DLD1 (cell line): ENCODE measurements at regions not wholly inside any gene's neighbourhood (a gene's known extent, or its start where the extent isn't known, plus 50 kb on each side); places are given as distances from the start of the nearest gene placed in this dataset.

Source experiments
- in situ Hi-C: cut with HindIII; loops from 2 replicates; pipeline ENCODE4 v1.10.0; 2017; ENCODE audit warnings: low sequenced_read_pairs

- in situ Hi-C loops = no loop called here
Measured at GRCh38 chr21:16530656-16531055, 800.9 kb downstream of the USP25 start.

DNA sequence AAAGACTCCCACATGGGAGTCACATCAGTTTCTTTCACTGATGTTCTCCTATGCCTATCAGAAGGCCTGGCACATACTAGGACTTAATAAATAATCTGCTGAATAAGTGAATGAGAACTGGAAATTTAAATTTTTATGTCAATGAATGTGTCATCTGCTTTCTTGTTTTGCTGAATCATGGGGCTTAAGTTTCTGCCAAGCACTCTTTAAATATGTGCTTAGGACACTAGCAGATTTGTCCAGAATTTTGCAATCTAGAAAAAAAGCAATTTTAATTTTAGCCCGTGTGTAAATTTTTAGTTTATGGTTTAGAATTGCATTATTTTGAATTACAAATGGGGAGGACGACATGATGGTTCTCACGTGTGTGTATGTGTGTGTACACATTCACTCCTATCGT is 803.1 kb downstream of the USP25 start:
- in situ Hi-C loops = no loop called here

GRCh38 chr21:16533692-16534407 is 804.1 kb downstream of the USP25 start:
- in situ Hi-C loops = no loop called here

DNA sequence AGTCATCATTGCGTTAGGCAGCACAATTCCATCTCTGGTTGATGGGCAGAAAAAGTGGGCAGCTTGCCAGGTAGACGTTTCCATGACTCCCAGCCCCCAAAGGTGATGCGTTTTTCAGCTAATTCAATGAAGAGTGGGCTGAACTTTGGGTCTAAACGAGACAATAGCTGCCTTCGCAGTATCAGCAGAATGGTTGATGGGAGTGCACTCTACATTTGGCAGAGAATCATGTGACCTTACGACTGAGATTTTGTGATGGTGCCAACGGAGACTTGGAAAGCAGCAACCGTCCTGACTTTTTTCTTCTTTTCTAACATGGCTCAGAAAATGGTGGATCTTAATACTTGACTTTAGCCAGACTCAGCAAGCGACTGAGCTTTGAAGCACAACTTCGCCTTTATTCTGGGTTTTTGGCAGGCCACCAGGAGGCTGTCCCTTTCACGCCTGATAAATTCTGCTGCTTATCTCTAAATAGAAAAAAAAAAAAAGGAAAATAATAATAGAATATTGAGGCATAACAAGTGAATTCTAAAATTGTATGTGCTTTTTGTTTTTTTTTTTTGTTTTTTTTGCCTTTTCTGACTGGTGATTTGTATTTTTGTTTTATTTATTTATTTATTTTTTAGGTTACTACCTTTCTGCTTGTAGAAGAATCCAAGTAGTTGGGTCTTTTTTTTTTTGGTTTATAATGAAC is 804.8 kb downstream of the USP25 start:
- in situ Hi-C loops = no loop called here

GRCh38 chr21:16535102-16535422 is 805.3 kb downstream of the USP25 start:
- in situ Hi-C loops = no loop called here

DNA sequence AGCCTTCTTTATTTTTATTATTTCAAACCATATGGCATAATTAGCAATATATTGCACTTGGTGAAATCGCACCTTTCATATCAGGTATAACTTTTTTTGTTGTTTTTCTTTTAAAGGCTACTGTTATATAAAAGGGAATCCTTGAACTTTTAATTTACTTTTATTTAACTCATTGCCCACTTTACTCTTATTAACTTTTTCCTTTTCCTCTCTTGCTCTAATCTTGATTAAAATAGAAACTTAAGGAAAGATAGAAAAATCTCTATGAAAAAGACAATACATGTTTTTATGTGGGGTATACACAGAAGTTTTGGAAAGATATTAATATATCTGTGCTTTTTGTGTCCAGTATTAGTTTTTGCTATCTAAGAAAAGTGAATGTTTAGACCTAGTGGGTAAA is 805.8 kb downstream of the USP25 start:
- in situ Hi-C loops = no loop called here

DNA sequence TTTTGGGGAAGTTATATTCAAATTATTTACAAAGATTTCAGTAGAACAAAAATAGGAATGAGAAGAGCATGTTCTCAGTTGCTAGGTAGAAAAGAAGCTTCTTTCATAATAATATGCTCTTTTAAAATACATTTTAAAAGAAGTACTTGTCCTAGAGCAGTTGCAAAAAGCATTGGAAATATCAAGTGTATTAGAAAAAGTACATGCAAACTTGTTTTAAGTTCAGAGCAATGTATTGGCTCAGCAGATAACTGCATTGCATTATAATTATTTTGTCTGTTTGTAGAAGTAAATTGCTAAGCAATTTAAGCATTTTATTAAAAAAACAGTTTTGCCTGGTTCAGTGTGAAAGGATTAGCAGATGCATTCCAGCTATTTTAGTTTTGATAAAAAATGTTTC is 806.4 kb downstream of the USP25 start:
- in situ Hi-C loops = no loop called here

- in situ Hi-C loops = no loop called here
Measured at GRCh38 chr21:16536643-16537434, 807.1 kb downstream of the USP25 start.

DNA sequence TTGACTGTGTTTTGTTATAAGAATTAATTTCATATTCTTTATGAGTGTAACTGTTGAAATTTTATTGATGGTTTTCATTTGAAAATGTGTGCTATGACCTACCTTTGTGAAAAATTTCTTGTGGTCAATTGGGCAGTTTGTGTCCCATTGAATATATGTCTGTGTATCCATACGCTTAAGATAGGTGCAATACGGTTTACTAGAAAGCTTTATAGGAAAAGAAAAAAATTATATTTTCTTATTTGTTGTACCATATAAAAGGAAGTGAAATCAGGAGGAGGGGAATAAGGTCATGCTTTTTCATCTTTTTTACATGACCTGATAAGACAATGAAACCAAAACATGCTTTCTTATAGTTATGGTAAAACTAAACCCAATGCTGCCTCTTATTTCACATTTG is 807.7 kb downstream of the USP25 start:
- in situ Hi-C loops = no loop called here

GRCh38 chr21:16538405-16538804 is 808.6 kb downstream of the USP25 start:
- in situ Hi-C loops = no loop called here

DNA sequence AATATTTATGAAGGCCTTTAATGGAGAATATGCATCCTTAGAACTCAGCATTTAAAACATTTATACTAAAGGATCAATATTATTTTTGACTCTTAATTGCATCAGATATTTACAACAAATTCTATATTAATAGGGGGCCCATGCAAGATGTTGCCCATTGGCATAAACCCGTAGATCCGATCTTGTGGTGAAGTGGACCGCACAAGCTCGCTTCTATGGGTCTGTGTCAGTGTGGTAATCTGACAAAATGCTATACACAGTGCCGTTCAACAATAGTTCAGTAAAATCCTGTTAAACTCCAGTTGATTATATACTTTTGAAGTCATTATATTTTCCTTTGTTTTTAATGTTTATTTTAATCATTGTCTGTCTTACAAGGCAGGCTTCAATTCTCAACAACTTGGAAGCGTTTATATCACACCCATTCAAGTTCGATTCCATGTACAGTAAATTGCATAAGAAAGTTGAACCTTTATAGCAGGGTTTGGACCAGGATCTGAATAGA is 809.2 kb downstream of the USP25 start:
- in situ Hi-C loops = no loop called here

- in situ Hi-C loops = no loop called here
Measured at GRCh38 chr21:16540966-16541727, 811.4 kb downstream of the USP25 start.

GRCh38 chr21:16550118-16550517 is 820.3 kb downstream of the USP25 start:
- in situ Hi-C loops = no loop called here

DNA sequence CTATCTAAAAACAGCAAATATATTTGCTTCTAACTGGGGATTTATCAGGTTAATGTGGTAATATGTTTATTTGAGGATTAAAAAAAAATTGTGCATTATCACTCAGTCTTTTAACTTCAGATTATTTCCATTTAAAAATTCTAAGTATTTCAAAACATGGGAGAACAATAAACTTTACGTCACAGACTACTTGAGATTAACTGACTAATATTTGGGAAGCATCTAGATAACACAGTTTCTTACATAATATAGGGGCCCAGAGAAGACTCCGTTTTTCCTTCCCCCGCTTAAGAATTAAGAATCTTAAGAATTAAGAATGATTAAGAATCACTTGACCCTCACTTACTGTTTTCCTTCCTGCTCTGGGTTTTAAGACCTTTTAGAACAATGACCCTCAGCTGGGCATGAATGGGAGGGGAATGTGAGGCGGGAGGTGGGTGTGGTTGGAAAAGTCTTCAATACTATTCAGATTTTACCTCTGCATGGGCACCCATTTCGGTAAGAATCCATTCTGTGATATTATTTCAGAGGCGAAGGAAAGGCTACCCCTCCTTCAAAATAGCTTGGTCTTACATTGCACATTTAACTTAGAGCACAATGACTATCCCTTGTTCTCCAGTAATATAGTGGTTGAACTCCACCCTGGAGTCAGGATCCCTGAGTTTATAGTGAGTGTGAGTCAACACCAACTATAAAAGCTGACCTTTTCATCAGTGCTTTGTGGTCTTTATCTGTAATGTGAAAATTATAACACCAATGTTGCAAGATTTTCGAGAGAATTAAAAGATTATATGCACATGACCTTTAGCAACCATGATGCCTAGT is 821.3 kb downstream of the USP25 start:
- in situ Hi-C loops = no loop called here

DNA sequence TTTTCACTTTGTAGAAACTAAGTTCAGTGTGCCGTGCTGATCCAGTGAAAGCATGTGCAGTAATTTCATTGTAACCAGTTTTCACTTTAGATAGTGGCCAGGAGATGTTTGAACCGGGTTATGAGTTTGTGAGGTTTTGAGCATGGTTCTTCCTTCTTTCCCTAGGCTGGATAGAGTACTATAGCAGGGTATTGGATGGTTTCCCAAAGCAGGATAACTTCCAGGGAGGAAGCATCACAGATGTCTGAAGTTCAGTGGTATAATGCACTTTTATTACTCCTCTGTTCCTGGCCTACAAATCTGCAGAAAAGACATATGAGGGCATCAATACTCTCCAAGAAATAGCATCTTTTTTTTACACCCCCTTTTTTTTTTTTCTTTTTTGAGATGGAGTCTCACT is 823.1 kb downstream of the USP25 start:
- in situ Hi-C loops = no loop called here

- in situ Hi-C loops = no loop called here
Measured at GRCh38 chr21:16554503-16554902, 824.7 kb downstream of the USP25 start.

GRCh38 chr21:16563116-16563515 is 833.3 kb downstream of the USP25 start:
- in situ Hi-C loops = no loop called here

GRCh38 chr21:16563795-16564194 is 834.0 kb downstream of the USP25 start:
- in situ Hi-C loops = no loop called here

GRCh38 chr21:16568244-16568643 is 838.5 kb downstream of the USP25 start:
- in situ Hi-C loops = no loop called here

DNA sequence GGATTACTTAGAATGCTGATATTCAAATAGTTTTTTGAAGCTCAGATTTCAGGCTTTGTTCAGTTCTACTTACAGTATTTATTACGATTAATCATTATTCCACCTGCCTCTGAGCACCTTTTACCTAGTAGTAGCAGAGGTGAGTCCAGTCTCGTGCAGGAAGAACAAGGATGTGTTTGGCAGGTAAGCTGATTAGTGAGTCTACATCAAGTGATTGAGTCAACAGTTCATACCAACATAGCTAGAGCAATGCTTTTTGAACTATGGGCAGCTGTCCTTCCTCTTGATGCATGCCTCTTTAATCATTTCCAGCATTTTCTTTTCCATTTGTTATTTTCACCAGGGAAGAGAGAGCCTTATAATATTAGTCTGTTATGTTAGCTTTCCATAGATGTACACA is 838.9 kb downstream of the USP25 start:
- in situ Hi-C loops = no loop called here
